ENCODE measurements at regions not wholly inside any gene's neighbourhood (a gene's known extent, or its start where the extent isn't known, plus 50 kb on each side); places are given as distances from the start of the nearest gene placed in this dataset.

- Histone ChIP-seq H3K4me3 (no peak overlapping the region), H3K27me3 (ENCODE audit: insufficient read depth) (no peaks in the 10 kb centered on the region), H3F3A (replicated peaks; ENCODE audit: low read depth) (no peaks in the 10 kb centered on the region), H3K9me2 (ENCODE audit: insufficient read depth) (no peaks in the 10 kb centered on the region), H3K36me3 (ENCODE audit: insufficient read depth) (no peaks in the 10 kb centered on the region), H4K20me1 (replicated peaks; ENCODE audit: insufficient read depth) (no peaks in the 10 kb centered on the region), H3K27ac (ENCODE audit: low read depth) (no peak overlapping the region), H3K79me2 (replicated peaks; ENCODE audit: insufficient read depth) (no peaks in the 10 kb centered on the region), H3K4me2 (no peak overlapping the region), H3K4me1 (ENCODE audit: insufficient read depth) (no peaks in the 10 kb centered on the region), H2AFZ (no peak overlapping the region)
- H3K27me3 Mint-ChIP-seq (ENCODE audit: insufficient read depth, low read depth, poor library complexity), result no peaks in the 10 kb centered on the region
- TF ChIP-seq ZNF331 (CRISPR knock-in tag; IDR thresholded peaks at IDR 0.05; ENCODE audit: low read depth) (no peak), POLR2AphosphoS5 (IDR thresholded peaks at IDR 0.05; ENCODE audit: low read depth) (no peak), CREB1 (CRISPR knock-in tag; IDR thresholded peaks at IDR 0.05; ENCODE audit: low read depth) (no peak), EZH2phosphoT487 (IDR thresholded peaks at IDR 0.05; ENCODE audit: unreplicated experiment) (no peak), JUNB (IDR thresholded peaks at IDR 0.05; ENCODE audit: unreplicated experiment) (no peak), CTCF (conservative IDR thresholded peaks at IDR 0.05; ENCODE audit: low read depth in 2 of 2) (no peak), STAT1 (IDR thresholded peaks at IDR 0.05; ENCODE audit: unreplicated experiment) (no peak), EZH2 (IDR thresholded peaks at IDR 0.05; ENCODE audit: low read depth, unreplicated experiment) (no peak), NANOG (IDR thresholded peaks at IDR 0.05; ENCODE audit: borderline replicate concordance) (no peak), REST (IDR thresholded peaks at IDR 0.05; ENCODE audit: unreplicated experiment) (no peak)
- H3K4me1 Mint-ChIP-seq, result peaks cover 8% of the 10 kb centered on the region; the same call in 2 of the 3 replicates
- H3K4me3 Mint-ChIP-seq, result no peak overlapping the region
- H3K27ac Mint-ChIP-seq, result no peak overlapping the region
- DNase-seq (ENCODE audit: low spot score) (no peak), ATAC-seq (no peak)
- no peaks in the 10 kb centered on the region for H3K36me3 Mint-ChIP-seq (ENCODE audit: low read depth)
- H3K9me3 Mint-ChIP-seq, result no peaks in the 10 kb centered on the region
These were observed 848.2 kb downstream of the USP25 start for GRCh38 chr21:16577975-16578374.

GRCh38 chr21:16578912-16579311 lies 849.1 kb downstream of the USP25 start:
- no peak overlapping the region for H2AFZ ChIP-seq
- H3K4me1 ChIP-seq (ENCODE audit: insufficient read depth), result no peaks in the 10 kb centered on the region
- Mint-ChIP-seq H3K4me1 (peaks cover 6% of the 10 kb centered on the region; the same call in 2 of the 3 replicates), H3K27ac (no peak overlapping the region), H3K4me3 (no peak overlapping the region), H3K9me3 (no peaks in the 10 kb centered on the region), H3K27me3 (ENCODE audit: insufficient read depth, low read depth, poor library complexity) (no peaks in the 10 kb centered on the region), H3K36me3 (ENCODE audit: low read depth) (no peaks in the 10 kb centered on the region)
- no peak for ATAC-seq
- no peaks in the 10 kb centered on the region for H3F3A ChIP-seq (replicated peaks; ENCODE audit: low read depth)
- no peaks in the 10 kb centered on the region for H3K79me2 ChIP-seq (replicated peaks; ENCODE audit: insufficient read depth)
- no peaks in the 10 kb centered on the region for H3K36me3 ChIP-seq (ENCODE audit: insufficient read depth)
- no peaks in the 10 kb centered on the region for H3K9me2 ChIP-seq (ENCODE audit: insufficient read depth)
- H3K27ac ChIP-seq (ENCODE audit: low read depth), result no peak overlapping the region
- TF ChIP-seq ETS1 (IDR thresholded peaks at IDR 0.05) (no peak), JUNB (IDR thresholded peaks at IDR 0.05; ENCODE audit: unreplicated experiment) (no peak), REST (IDR thresholded peaks at IDR 0.05; ENCODE audit: unreplicated experiment) (no peak), POLR2AphosphoS5 (IDR thresholded peaks at IDR 0.05; ENCODE audit: low read depth) (no peak)
- no peak overlapping the region for H3K4me2 ChIP-seq
- no peaks in the 10 kb centered on the region for H4K20me1 ChIP-seq (replicated peaks; ENCODE audit: insufficient read depth)
- no peaks in the 10 kb centered on the region for H3K27me3 ChIP-seq (ENCODE audit: insufficient read depth)
- H3K4me3 ChIP-seq, result no peak overlapping the region
- no peak for DNase-seq (ENCODE audit: low spot score)

All from GM23338 (cell line).